ENCODE measurements at regions not wholly inside any gene's neighbourhood (a gene's known extent, or its start where the extent isn't known, plus 50 kb on each side); places are given as distances from the start of the nearest gene placed in this dataset.
A peak's percentile ranks its signal among the peaks of the same experiment; 100 is the strongest.
"Not testable (repeated sequence)": the region's sequence is repeated elsewhere in the genome, so short reads cannot be mapped to it uniquely, and the experiment has no call there.

- peak overlapping the region in 11 of 21 experiments; percentile 2 to 77 (median 46) for H3K27ac ChIP-seq
- peak overlapping the region in 2 of 7 experiments; percentile 7 to 16 for H3K4me3 ChIP-seq
Measured at GRCh38 chr6:132115714-132116366, 164.7 kb upstream of the CCN2 start.

GRCh38 chr6:132114201-132114825 lies 163.1 kb upstream of the CCN2 start:
- Histone ChIP-seq H3K4me3 (no peak overlapping the region), H3K27ac (peak overlapping the region in 3 of 21 experiments; percentile 13 to 56 (median 46))

GRCh38 chr6:132109752-132110151 lies 158.6 kb upstream of the CCN2 start:
- H3K27ac ChIP-seq, H3K4me3 ChIP-seq: not testable (repeated sequence)

GRCh38 chr6:132107896-132108295 lies 156.7 kb upstream of the CCN2 start:
- H3K4me3 ChIP-seq: no peak overlapping the region
- H3K27ac ChIP-seq: no peak overlapping the region

- Histone ChIP-seq H3K27ac (no peak overlapping the region), H3K4me3 (no peak overlapping the region)
Measured at GRCh38 chr6:132101535-132101934, 150.4 kb upstream of the CCN2 start.

- H3K27ac ChIP-seq: no peak overlapping the region
- no peak overlapping the region for H3K4me3 ChIP-seq
Measured at GRCh38 chr6:132100388-132100990, 149.3 kb upstream of the CCN2 start.

GRCh38 chr6:132096996-132097395 lies 145.8 kb upstream of the CCN2 start:
- H3K27ac ChIP-seq: peak overlapping the region in 1 of 21 experiments; percentile 15
- H3K4me3 ChIP-seq: no peak overlapping the region

- peak overlapping the region in 4 of 21 experiments; percentile 14 to 58 (median 44) for H3K27ac ChIP-seq
- no peak overlapping the region for H3K4me3 ChIP-seq
Measured at GRCh38 chr6:132096245-132096644, 145.1 kb upstream of the CCN2 start.

GRCh38 chr6:132089173-132089572 lies 138.0 kb upstream of the CCN2 start:
- H3K27ac ChIP-seq: no peak overlapping the region
- H3K4me3 ChIP-seq: no peak overlapping the region

GRCh38 chr6:132088150-132088549 lies 137.0 kb upstream of the CCN2 start:
- no peak overlapping the region for H3K27ac ChIP-seq
- no peak overlapping the region for H3K4me3 ChIP-seq

- Histone ChIP-seq H3K4me3 (no peak overlapping the region), H3K27ac (no peak overlapping the region)
Measured at GRCh38 chr6:132087391-132087790, 136.2 kb upstream of the CCN2 start.

- Histone ChIP-seq H3K27ac (peak overlapping the region in 4 of 21 experiments; percentile 3 to 75 (median 23)), H3K4me3 (no peak overlapping the region)
Measured at GRCh38 chr6:132085731-132086130, 134.6 kb upstream of the CCN2 start.

- Histone ChIP-seq H3K27ac (peak overlapping the region in 5 of 21 experiments; percentile 3 to 75 (median 17)), H3K4me3 (no peak overlapping the region)
Measured at GRCh38 chr6:132084811-132085509, 133.8 kb upstream of the CCN2 start.

- Histone ChIP-seq H3K4me3 (no peak overlapping the region), H3K27ac (no peak overlapping the region)
Measured at GRCh38 chr6:132082421-132082820, 131.2 kb upstream of the CCN2 start.

- H3K4me3 ChIP-seq: no peak overlapping the region
Measured at GRCh38 chr6:132081338-132081737, 130.2 kb upstream of the CCN2 start.

GRCh38 chr6:132079286-132079685 lies 128.1 kb upstream of the CCN2 start:
- Histone ChIP-seq H3K27ac (no peak overlapping the region), H3K4me3 (no peak overlapping the region)

More at GRCh38 chr6:132081338-132081737, 130.2 kb upstream of the CCN2 start:
- no peak overlapping the region for H3K27ac ChIP-seq

- H3K4me3 ChIP-seq: no peak overlapping the region
Measured at GRCh38 chr6:132076452-132076851, 125.3 kb upstream of the CCN2 start.

GRCh38 chr6:132072831-132073230 lies 121.7 kb upstream of the CCN2 start:
- peak overlapping the region in 6 of 21 experiments; percentile 15 to 75 (median 36) for H3K27ac ChIP-seq
- H3K4me3 ChIP-seq: no peak overlapping the region

More at GRCh38 chr6:132076452-132076851, 125.3 kb upstream of the CCN2 start:
- H3K27ac ChIP-seq: no peak overlapping the region

GRCh38 chr6:132072271-132072670 lies 121.1 kb upstream of the CCN2 start:
- Histone ChIP-seq H3K27ac (peak overlapping the region in 2 of 21 experiments; percentile 72 to 75), H3K4me3 (no peak overlapping the region)

- Histone ChIP-seq H3K4me3 (no peak overlapping the region), H3K27ac (peak overlapping the region in 1 of 21 experiments; percentile 9)
Measured at GRCh38 chr6:132070356-132070755, 119.2 kb upstream of the CCN2 start.

Data from skin epidermis (tissue), 12 donors.